Mesenchymal stem cell (in vitro differentiated cells and primary cell): ENCODE measurements at regions not wholly inside any gene's neighbourhood (a gene's known extent, or its start where the extent isn't known, plus 50 kb on each side); places are given as distances from the start of the nearest gene placed in this dataset.

Source experiments
- DNase-seq: peaks from one replicate; pipeline ENCODE4 v3.0.0-alpha.2; 2013
- H2AFZ ChIP-seq: one replicate; pipeline ENCODE4 v1.6.1; 2013; ENCODE audit warnings: low read depth, mild to moderate bottlenecking, control low read depth, inconsistent platforms, low read length, moderate library complexity
- H2AK5ac ChIP-seq: 2 replicates; pipeline ENCODE4 v1.6.1; 2013; ENCODE audit warnings: low read length, moderate library complexity, mild to moderate bottlenecking, inconsistent platforms; ENCODE audit not compliant: severe bottlenecking
- H2BK120ac ChIP-seq: one replicate; pipeline ENCODE4 v1.6.1; 2013; ENCODE audit warnings: low read depth, mild to moderate bottlenecking, inconsistent platforms, low read length, moderate library complexity
- H2BK12ac ChIP-seq, 2 experiments: one replicate each; pipeline ENCODE4 v1.6.1; 2013; ENCODE audit warnings: inconsistent platforms in 2 of 2, low read length in 2 of 2, mild to moderate bottlenecking in 2 of 2, moderate library complexity in 2 of 2, control low read depth in 1 of 2
- H2BK15ac ChIP-seq: one replicate; pipeline ENCODE4 v1.6.1; 2013; ENCODE audit warnings: mild to moderate bottlenecking, low read depth, inconsistent platforms; ENCODE audit not compliant: poor library complexity, severe bottlenecking
- H2BK5ac ChIP-seq: 2 replicates; pipeline ENCODE4 v1.6.1; 2013; ENCODE audit warnings: low read depth, mild to moderate bottlenecking, low read length, control low read depth, inconsistent platforms; ENCODE audit not compliant: poor library complexity, severe bottlenecking
- H3K14ac ChIP-seq, 2 experiments: one replicate each; pipeline ENCODE4 v1.6.1; 2013; ENCODE audit warnings: inconsistent platforms in 2 of 2, low read length in 2 of 2, control low read depth in 1 of 2, mild to moderate bottlenecking in 1 of 2, moderate library complexity in 1 of 2
- H3K18ac ChIP-seq, 2 experiments: one replicate each; pipeline ENCODE4 v1.6.1; 2013; ENCODE audit warnings: inconsistent platforms in 2 of 2, low read length in 2 of 2, control low read depth in 1 of 2, low read depth in 1 of 2, mild to moderate bottlenecking in 1 of 2
- H3K23ac ChIP-seq, 2 experiments: one replicate each; pipeline ENCODE4 v1.6.1; 2013; ENCODE audit warnings: inconsistent platforms in 2 of 2, low read length in 2 of 2, mild to moderate bottlenecking in 2 of 2, moderate library complexity in 2 of 2, control low read depth in 1 of 2
- H3K27ac ChIP-seq: 2 replicates; pipeline ENCODE4 v1.5.1; 2013; ENCODE audit warnings: mild to moderate bottlenecking, moderate library complexity, low read length, control low read depth, inconsistent platforms; ENCODE audit not compliant: poor library complexity, severe bottlenecking
- H3K27me3 ChIP-seq, 2 experiments: 2 replicates each; pipeline versions ENCODE4 v1.6.1 to v1.7.0; 2013; ENCODE audit warnings: low read length in 2 of 2, mild to moderate bottlenecking in 2 of 2, moderate library complexity in 2 of 2, control low read depth in 1 of 2, inconsistent platforms in 1 of 2; ENCODE audit not compliant: control insufficient read depth in 1 of 2, insufficient read depth in 1 of 2
- H3K36me3 ChIP-seq, 2 experiments: 2 replicates each; pipeline versions ENCODE4 v1.6.1 to v1.7.0; 2013; ENCODE audit warnings: low read length in 2 of 2, control low read depth in 1 of 2, inconsistent platforms in 1 of 2, low read depth in 1 of 2, mild to moderate bottlenecking in 1 of 2; ENCODE audit not compliant: insufficient read depth in 2 of 2, control insufficient read depth in 1 of 2
- H3K4ac ChIP-seq, 2 experiments: one replicate each; pipeline ENCODE4 v1.6.1; 2013; ENCODE audit warnings: inconsistent platforms in 2 of 2, low read length in 2 of 2, mild to moderate bottlenecking in 2 of 2, moderate library complexity in 2 of 2, control low read depth in 1 of 2, low read depth in 1 of 2
- H3K4me1 ChIP-seq: 2 replicates; pipeline ENCODE4 v1.6.1; 2013; ENCODE audit warnings: low read depth, low read length, control low read depth; ENCODE audit not compliant: control insufficient read depth, insufficient read depth
- H3K4me2 ChIP-seq: 2 replicates; pipeline ENCODE4 v1.6.1; 2013; ENCODE audit warnings: low read length, mild to moderate bottlenecking, inconsistent platforms; ENCODE audit not compliant: poor library complexity, severe bottlenecking
- H3K4me3 ChIP-seq, 2 experiments: 2 replicates each; pipeline versions ENCODE4 v1.5.1 to v1.7.0; 2013; ENCODE audit warnings: low read length in 2 of 2, mild to moderate bottlenecking in 2 of 2, control low read depth in 1 of 2, low read depth in 1 of 2; ENCODE audit not compliant: insufficient read depth in 1 of 2
- H3K79me1 ChIP-seq: replicated peaks from 2 replicates; pipeline ENCODE4 v1.6.1; 2013; ENCODE audit warnings: mild to moderate bottlenecking, control low read depth, low read length, inconsistent platforms; ENCODE audit not compliant: poor library complexity, severe bottlenecking
- H3K9ac ChIP-seq: 2 replicates; pipeline ENCODE4 v1.7.0; 2013; ENCODE audit warnings: mild to moderate bottlenecking, low read length, moderate library complexity
- H3K9me3 ChIP-seq: 2 replicates; pipeline ENCODE4 v1.7.0; 2013; ENCODE audit warnings: mild to moderate bottlenecking, low read length; ENCODE audit not compliant: control insufficient read depth
- H4K8ac ChIP-seq: one replicate; pipeline ENCODE4 v1.6.1; 2013; ENCODE audit warnings: inconsistent platforms, mild to moderate bottlenecking, low read length, moderate library complexity
- H4K91ac ChIP-seq: one replicate; pipeline ENCODE4 v1.6.1; 2013; ENCODE audit warnings: mild to moderate bottlenecking, low read length, inconsistent platforms
- WGBS: methylation state at CpG from one replicate; pipeline ENCODE4 v1.1.7; 2013; ENCODE audit warnings: mixed read lengths; 5-methylcytosine and 5-hydroxymethylcytosine counted together

DNA sequence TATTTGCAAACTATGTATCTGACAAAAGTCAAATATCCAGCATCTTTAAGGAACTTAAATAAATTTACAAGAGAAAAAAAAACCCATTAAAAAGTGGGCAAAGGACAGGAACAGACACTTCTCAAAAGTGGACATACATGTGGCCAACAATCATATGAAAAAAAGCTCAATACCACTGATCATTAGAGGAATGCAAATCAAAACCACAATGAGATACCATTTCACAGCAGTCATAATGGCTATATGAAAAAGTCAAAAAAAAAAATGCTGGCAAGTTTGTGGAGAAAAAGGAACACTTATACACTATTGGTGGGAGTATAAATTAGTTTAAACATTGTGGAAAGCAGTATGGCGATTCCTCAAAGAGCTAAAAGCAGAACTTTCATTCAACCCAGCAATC, 130.3 kb upstream of the LHCGR start:
- WGBS = 44% methylated on average over 1 of the region's 1 CpG

DNA sequence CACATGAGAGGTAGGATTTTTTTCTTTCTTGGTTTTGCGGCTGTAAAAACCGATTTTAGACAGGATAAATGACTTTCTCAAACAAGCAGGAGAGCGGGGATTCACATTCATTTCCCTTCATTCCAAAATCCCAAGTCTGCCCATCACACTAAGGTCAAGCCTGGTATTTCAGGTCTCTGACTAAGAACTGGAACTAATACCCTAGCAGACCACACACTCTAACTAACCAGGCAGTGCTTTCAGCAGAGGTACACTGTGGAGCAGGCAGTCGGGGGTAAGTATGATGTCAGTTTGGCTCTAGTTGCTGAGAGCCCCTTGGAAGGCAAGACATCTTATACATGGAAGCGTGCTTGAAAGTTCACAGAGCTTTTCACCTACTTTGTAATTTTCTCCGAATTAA, 128.1 kb upstream of the LHCGR start:
- Histone ChIP-seq H3K4ac (no peak overlapping the region), H3K9ac (no peak overlapping the region), H3K27me3 (no peaks in the 10 kb centered on the region), H3K4me1 (no peaks in the 10 kb centered on the region), H3K4me2 (no peak overlapping the region), H3K9me3 (no peaks in the 10 kb centered on the region), H3K18ac (no peak overlapping the region), H2BK15ac (no peak overlapping the region), H3K36me3 (no peaks in the 10 kb centered on the region), H3K4me3 (no peak overlapping the region), H4K8ac (no peak overlapping the region), H4K91ac (no peak overlapping the region), H2BK12ac (no peak overlapping the region), H3K14ac (no peak overlapping the region), H2BK5ac (no peak overlapping the region), H2AK5ac (no peak overlapping the region), H3K27ac (no peak overlapping the region), H2BK120ac (no peak overlapping the region), H3K23ac (no peak overlapping the region), H2AFZ (no peak overlapping the region), H3K79me1 (no peaks in the 10 kb centered on the region)
- DNase-seq = no peak
- WGBS = 84% methylated on average over 6 of the region's 6 CpGs

More for the DNA sequence above, 130.3 kb upstream of the LHCGR start:
- no peak for DNase-seq
- Histone ChIP-seq H3K9ac (no peak overlapping the region), H3K4me1 (no peaks in the 10 kb centered on the region), H3K27me3 (peaks cover 0 to 5% of the 10 kb centered on the region in 2 experiments), H3K79me1 (no peaks in the 10 kb centered on the region), H3K4me2 (no peak overlapping the region), H3K18ac (no peak overlapping the region), H3K36me3 (no peaks in the 10 kb centered on the region), H2BK12ac (no peak overlapping the region), H2AFZ (no peak overlapping the region), H3K23ac (no peak overlapping the region), H2BK120ac (no peak overlapping the region), H4K8ac (no peak overlapping the region), H4K91ac (no peak overlapping the region), H3K14ac (no peak overlapping the region), H2BK5ac (no peak overlapping the region), H3K9me3 (no peaks in the 10 kb centered on the region), H3K4me3 (no peak overlapping the region), H3K27ac (no peak overlapping the region), H3K4ac (no peak overlapping the region), H2AK5ac (no peak overlapping the region), H2BK15ac (no peak overlapping the region)

DNA sequence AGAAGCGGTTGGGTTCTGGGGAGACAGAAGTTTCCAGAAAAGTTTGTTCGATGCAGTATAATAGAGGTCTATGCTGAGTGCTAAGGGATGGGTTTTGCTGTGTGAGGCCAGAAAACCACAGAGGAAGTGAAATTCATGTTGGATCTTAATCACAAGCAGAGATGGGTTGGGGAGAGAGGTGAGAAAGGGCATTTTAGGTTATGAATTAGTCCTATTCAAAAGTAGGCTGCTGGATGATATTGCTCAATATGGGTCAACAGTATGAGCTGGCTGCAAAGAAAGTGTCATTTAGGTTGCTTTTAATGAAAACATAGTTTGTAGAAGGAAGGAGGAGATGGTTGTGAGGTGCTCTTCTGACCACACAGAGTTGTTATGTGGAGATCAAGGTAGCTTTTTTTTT, 118.8 kb upstream of the LHCGR start:
- H2BK15ac ChIP-seq = no peak overlapping the region
- no peak overlapping the region for H3K27ac ChIP-seq
- H3K27me3 ChIP-seq = no peaks in the 10 kb centered on the region
- H2AFZ ChIP-seq = no peak overlapping the region
- H4K8ac ChIP-seq = no peak overlapping the region
- H3K9me3 ChIP-seq = no peaks in the 10 kb centered on the region
- no peak overlapping the region for H4K91ac ChIP-seq
- H3K4me2 ChIP-seq = no peak overlapping the region
- H2BK12ac ChIP-seq = no peak overlapping the region
- no peak overlapping the region for H3K23ac ChIP-seq
- no peak for DNase-seq
- no peak overlapping the region for H3K9ac ChIP-seq
- H2BK5ac ChIP-seq = no peak overlapping the region
- no peaks in the 10 kb centered on the region for H3K79me1 ChIP-seq
- no peak overlapping the region for H3K4ac ChIP-seq
- no peaks in the 10 kb centered on the region for H3K36me3 ChIP-seq
- no peak overlapping the region for H3K14ac ChIP-seq
- H2BK120ac ChIP-seq = no peak overlapping the region
- 92% methylated on average over 2 of the region's 2 CpGs for WGBS
- H3K4me1 ChIP-seq = no peaks in the 10 kb centered on the region
- H2AK5ac ChIP-seq = no peak overlapping the region
- H3K4me3 ChIP-seq = no peak overlapping the region
- H3K18ac ChIP-seq = no peak overlapping the region

DNA sequence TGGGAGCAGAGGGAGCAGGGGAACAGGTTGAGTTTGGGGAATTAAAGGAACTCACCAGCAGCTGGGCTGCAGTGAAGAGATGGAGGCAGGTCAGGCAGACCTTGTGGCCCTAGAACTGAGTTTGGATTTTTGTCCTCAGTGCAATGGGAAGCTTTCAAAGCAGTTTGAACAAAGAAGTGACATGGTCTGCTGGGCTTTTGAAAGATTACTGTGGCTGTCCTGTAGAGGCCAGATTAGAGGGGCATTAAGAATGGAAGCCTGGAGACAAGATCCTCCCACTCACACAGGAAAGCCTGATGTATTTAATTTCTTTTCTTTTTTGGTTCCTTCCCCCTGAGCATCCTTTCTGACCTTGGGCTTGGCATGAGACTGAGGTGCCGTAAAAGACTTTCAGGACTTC, 118.1 kb upstream of the LHCGR start:
- Histone ChIP-seq H3K18ac (no peak overlapping the region), H2BK120ac (no peak overlapping the region), H3K36me3 (no peaks in the 10 kb centered on the region), H3K9me3 (no peaks in the 10 kb centered on the region), H4K8ac (no peak overlapping the region), H3K4ac (no peak overlapping the region), H2AFZ (no peak overlapping the region), H3K27me3 (no peaks in the 10 kb centered on the region), H3K4me3 (no peak overlapping the region), H2BK15ac (no peak overlapping the region), H3K23ac (no peak overlapping the region), H3K4me1 (no peaks in the 10 kb centered on the region), H2BK5ac (no peak overlapping the region), H3K79me1 (no peaks in the 10 kb centered on the region), H3K27ac (no peak overlapping the region), H3K4me2 (no peak overlapping the region), H4K91ac (no peak overlapping the region), H2AK5ac (no peak overlapping the region), H3K9ac (no peak overlapping the region), H3K14ac (no peak overlapping the region), H2BK12ac (no peak overlapping the region)
- DNase-seq = no peak
- WGBS = 88% methylated on average over 1 of the region's 1 CpG
